ENCODE measurements at regions not wholly inside any gene's neighbourhood (a gene's known extent, or its start where the extent isn't known, plus 50 kb on each side); places are given as distances from the start of the nearest gene placed in this dataset.

GRCh38 chr2:196453613-196454047 is 185.9 kb upstream of the CCDC150 start:
- TF ChIP-seq ARNT (IDR thresholded peaks at IDR 0.05) (no peak), NFRKB (IDR thresholded peaks at IDR 0.05) (no peak), FOXK2 (IDR thresholded peaks at IDR 0.05) (no peak), BHLHE40 (IDR thresholded peaks at IDR 0.05; ENCODE audit: borderline replicate concordance) (no peak), ELF4 (IDR thresholded peaks at IDR 0.05) (no peak), HDGF (IDR thresholded peaks at IDR 0.05; ENCODE audit: borderline replicate concordance) (no peak), FOXA1 (IDR thresholded peaks at IDR 0.05) (no peak), SUZ12 (IDR thresholded peaks at IDR 0.05) (no peak), TARDBP (IDR thresholded peaks at IDR 0.05) (no peak)

Measured in HEK293T (cell line).